ENCODE measurements at regions not wholly inside any gene's neighbourhood (a gene's known extent, or its start where the extent isn't known, plus 50 kb on each side); places are given as distances from the start of the nearest gene placed in this dataset.

DNA sequence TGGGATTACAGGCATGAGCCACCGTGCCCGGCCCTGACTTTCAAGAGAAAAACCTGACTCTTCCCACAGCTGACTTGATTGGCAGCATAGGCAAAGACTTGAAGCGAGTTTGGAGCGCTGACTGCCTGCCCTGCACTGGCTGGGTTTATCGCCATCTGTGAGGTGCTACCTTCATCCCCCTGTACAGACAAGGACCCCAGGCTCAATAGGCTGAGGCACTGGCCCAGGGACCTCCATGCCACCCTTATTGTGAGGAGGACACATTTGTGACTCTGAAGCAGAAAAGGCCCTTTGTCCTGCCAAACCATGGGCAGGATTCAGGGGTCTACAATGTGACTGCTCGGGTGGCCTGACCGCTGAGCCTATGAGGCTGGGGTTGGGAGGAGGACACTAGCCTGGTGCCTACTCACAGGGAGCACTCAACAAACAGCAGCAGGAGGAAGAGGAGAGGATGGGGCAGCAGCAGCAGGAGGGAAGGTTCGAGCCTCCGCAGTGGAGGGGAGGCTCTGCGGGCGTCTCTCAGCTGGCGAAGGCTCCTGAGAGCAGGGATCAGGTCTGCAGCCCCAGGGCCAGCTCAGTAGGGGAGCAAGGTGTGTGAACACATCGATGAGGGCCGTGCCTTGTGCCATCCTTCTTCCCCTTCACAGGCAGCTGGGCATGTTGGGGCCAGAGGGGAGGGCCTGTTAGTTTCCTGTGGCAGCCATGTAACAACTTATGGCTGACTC lies 72.9 kb upstream of the WNT7B start:
- TF ChIP-seq, protein P1, sequence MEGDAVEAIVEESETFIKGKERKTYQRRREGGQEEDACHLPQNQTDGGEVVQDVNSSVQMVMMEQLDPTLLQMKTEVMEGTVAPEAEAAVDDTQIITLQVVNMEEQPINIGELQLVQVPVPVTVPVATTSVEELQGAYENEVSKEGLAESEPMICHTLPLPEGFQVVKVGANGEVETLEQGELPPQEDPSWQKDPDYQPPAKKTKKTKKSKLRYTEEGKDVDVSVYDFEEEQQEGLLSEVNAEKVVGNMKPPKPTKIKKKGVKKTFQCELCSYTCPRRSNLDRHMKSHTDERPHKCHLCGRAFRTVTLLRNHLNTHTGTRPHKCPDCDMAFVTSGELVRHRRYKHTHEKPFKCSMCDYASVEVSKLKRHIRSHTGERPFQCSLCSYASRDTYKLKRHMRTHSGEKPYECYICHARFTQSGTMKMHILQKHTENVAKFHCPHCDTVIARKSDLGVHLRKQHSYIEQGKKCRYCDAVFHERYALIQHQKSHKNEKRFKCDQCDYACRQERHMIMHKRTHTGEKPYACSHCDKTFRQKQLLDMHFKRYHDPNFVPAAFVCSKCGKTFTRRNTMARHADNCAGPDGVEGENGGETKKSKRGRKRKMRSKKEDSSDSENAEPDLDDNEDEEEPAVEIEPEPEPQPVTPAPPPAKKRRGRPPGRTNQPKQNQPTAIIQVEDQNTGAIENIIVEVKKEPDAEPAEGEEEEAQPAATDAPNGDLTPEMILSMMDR (IDR thresholded peaks at IDR 0.05): no peak
- TF ChIP-seq POLR2A (IDR thresholded peaks at IDR 0.05): no peak
